Hepatocyte (in vitro differentiated cells): ENCODE measurements at regions not wholly inside any gene's neighbourhood (a gene's known extent, or its start where the extent isn't known, plus 50 kb on each side); places are given as distances from the start of the nearest gene placed in this dataset.

Experiments used
- DNase-seq: peaks from one replicate; pipeline ENCODE4 v3.0.0-alpha.2; 2016; ENCODE audit warnings: low spot score
- H2AFZ ChIP-seq: fragments of 200-600 bp; sonication (generic); 2 replicates; pipeline ENCODE4 v1.6.0; 2016; ENCODE audit warnings: antibody characterized with exemption, mild to moderate bottlenecking
- H3K27ac ChIP-seq: fragments of 200-600 bp; sonication (generic); 2 replicates; pipeline ENCODE4 v1.5.1; 2016; ENCODE audit warnings: mild to moderate bottlenecking
- H3K27me3 ChIP-seq: fragments of 200-600 bp; sonication (generic); 2 replicates; pipeline ENCODE4 v1.6.1; 2016
- H3K36me3 ChIP-seq: fragments of 200-600 bp; sonication (generic); replicated peaks from 2 replicates; pipeline ENCODE4 v1.5.1; 2016; ENCODE audit warnings: low read depth; ENCODE audit not compliant: insufficient read depth
- H3K4me1 ChIP-seq: fragments of 200-600 bp; sonication (generic); 2 replicates; pipeline ENCODE4 v1.5.1; 2016; ENCODE audit warnings: mild to moderate bottlenecking, moderate library complexity; ENCODE audit not compliant: insufficient read depth
- H3K4me2 ChIP-seq: fragments of 200-600 bp; sonication (generic); 2 replicates; pipeline ENCODE4 v1.6.0; 2016
- H3K4me3 ChIP-seq: fragments of 200-600 bp; sonication (generic); 2 replicates; pipeline ENCODE4 v1.5.1; 2016; ENCODE audit warnings: mild to moderate bottlenecking
- H3K79me2 ChIP-seq: fragments of 200-600 bp; sonication (generic); 2 replicates; pipeline ENCODE4 v1.6.0; 2017; ENCODE audit warnings: mild to moderate bottlenecking
- H3K9me2 ChIP-seq: fragments of 200-600 bp; sonication (generic); replicated peaks from 2 replicates; pipeline ENCODE4 v1.6.0; 2017; ENCODE audit warnings: mild to moderate bottlenecking; ENCODE audit not compliant: insufficient read depth
- H3K9me3 ChIP-seq: fragments of 200-600 bp; sonication (generic); 2 replicates; pipeline ENCODE4 v1.5.1; 2016; ENCODE audit warnings: low read depth, mild to moderate bottlenecking
- H4K20me1 ChIP-seq: fragments of 200-600 bp; sonication (generic); 2 replicates; pipeline ENCODE4 v1.6.0; 2016; ENCODE audit warnings: mild to moderate bottlenecking; ENCODE audit not compliant: insufficient read depth, poor library complexity, severe bottlenecking
- CTCF ChIP-seq: fragments of 200-600 bp; sonication (generic); IDR thresholded peaks from 2 replicates; pipeline ENCODE4 v1.5.1; 2016; ENCODE audit warnings: antibody characterized with exemption, mild to moderate bottlenecking; ENCODE audit not compliant: poor library complexity
- EZH2 ChIP-seq: fragments of 200-600 bp; sonication (generic); IDR thresholded peaks from 2 replicates; pipeline ENCODE4 v1.6.1; 2016; ENCODE audit warnings: antibody characterized with exemption, mild to moderate bottlenecking, borderline replicate concordance
- EZH2phosphoT487 ChIP-seq: fragments of 200-600 bp; sonication (generic); IDR thresholded peaks from one replicate; pipeline ENCODE4 v1.6.1; 2018; ENCODE audit warnings: antibody characterized with exemption, mild to moderate bottlenecking, low read depth, moderate library complexity; ENCODE audit not compliant: unreplicated experiment, severe bottlenecking
- WGBS: methylation state at CpG from one replicate; pipeline ENCODE4 v1.1.6; 2016; ENCODE audit warnings: low lambda C conversion rate; ENCODE audit errors: missing lambda C conversion rate; 5-methylcytosine and 5-hydroxymethylcytosine counted together

GRCh38 chr2:16118611-16119590, 178.6 kb downstream of the MYCN start:
- TF ChIP-seq EZH2 (no peak), CTCF (no peak), EZH2phosphoT487 (no peak)
- Histone ChIP-seq H4K20me1 (no peaks in the 10 kb centered on the region), H3K36me3 (no peaks in the 10 kb centered on the region), H3K9me2 (no peaks in the 10 kb centered on the region), H3K27me3 (no peaks in the 10 kb centered on the region), H3K27ac (no peak overlapping the region), H3K4me1 (peaks cover 17% of the 10 kb centered on the region), H2AFZ (no peak overlapping the region), H3K9me3 (no peaks in the 10 kb centered on the region), H3K4me2 (no peak overlapping the region), H3K4me3 (no peak overlapping the region), H3K79me2 (no peaks in the 10 kb centered on the region)
- 94% methylated on average over 5 of the region's 5 CpGs for WGBS
- no peak for DNase-seq

- H4K20me1 ChIP-seq, result no peaks in the 10 kb centered on the region
- no peak overlapping the region for H3K4me3 ChIP-seq
- H3K9me3 ChIP-seq, result no peaks in the 10 kb centered on the region
- no peaks in the 10 kb centered on the region for H3K27me3 ChIP-seq
- H3K4me1 ChIP-seq, result peaks cover 17% of the 10 kb centered on the region
- H2AFZ ChIP-seq, result no peak overlapping the region
- no peaks in the 10 kb centered on the region for H3K79me2 ChIP-seq
- H3K9me2 ChIP-seq, result no peaks in the 10 kb centered on the region
- H3K27ac ChIP-seq, result no peak overlapping the region
- H3K4me2 ChIP-seq, result no peak overlapping the region
- no peaks in the 10 kb centered on the region for H3K36me3 ChIP-seq
- 93% methylated on average over 9 of the region's 9 CpGs for WGBS
- DNase-seq, result no peak
- TF ChIP-seq CTCF (no peak), EZH2 (no peak), EZH2phosphoT487 (no peak)
Measured at GRCh38 chr2:16117791-16118610, 177.7 kb downstream of the MYCN start.

- peaks cover 17% of the 10 kb centered on the region for H3K4me1 ChIP-seq
- H4K20me1 ChIP-seq, result no peaks in the 10 kb centered on the region
- H3K27ac ChIP-seq, result no peak overlapping the region
- TF ChIP-seq EZH2 (no peak), EZH2phosphoT487 (no peak), CTCF (no peak)
- no peaks in the 10 kb centered on the region for H3K79me2 ChIP-seq
- no peaks in the 10 kb centered on the region for H3K36me3 ChIP-seq
- H3K9me3 ChIP-seq, result no peaks in the 10 kb centered on the region
- H3K9me2 ChIP-seq, result no peaks in the 10 kb centered on the region
- H3K4me3 ChIP-seq, result no peak overlapping the region
- DNase-seq, result no peak
- WGBS, result 94% methylated on average over 9 of the region's 9 CpGs
- no peak overlapping the region for H2AFZ ChIP-seq
- no peak overlapping the region for H3K4me2 ChIP-seq
- H3K27me3 ChIP-seq, result no peaks in the 10 kb centered on the region
Measured at GRCh38 chr2:16117021-16117700, 176.8 kb downstream of the MYCN start.
